MM.1S (cell line): ENCODE measurements at regions not wholly inside any gene's neighbourhood (a gene's known extent, or its start where the extent isn't known, plus 50 kb on each side); places are given as distances from the start of the nearest gene placed in this dataset.

ENCODE experiments used
- CTCF ChIP-seq: fragments of 300-600 bp; sonication (generic); IDR thresholded peaks from 2 replicates; pipeline ENCODE4 v1.5.1; 2016; ENCODE audit warnings: antibody characterized with exemption, low read length, mixed read lengths
- EZH2phosphoT487 ChIP-seq: fragments of 300-600 bp; sonication (generic); IDR thresholded peaks from 2 replicates; pipeline ENCODE4 v1.6.1; 2018; ENCODE audit warnings: antibody characterized with exemption, low read length

- TF ChIP-seq CTCF (no peak), EZH2phosphoT487 (no peak)
These were observed 692.7 kb downstream of the DNAH5 start for GRCh38 chr5:13251623-13252376.
